HG02642 (cell line): ENCODE measurements at regions not wholly inside any gene's neighbourhood (a gene's known extent, or its start where the extent isn't known, plus 50 kb on each side); places are given as distances from the start of the nearest gene placed in this dataset.

Experiments
- ATAC-seq: cut with Tn5 transposase; IDR thresholded peaks from one replicate; pipeline ENCODE4 v1.9.1; 2021; ENCODE audit warnings: mild to moderate bottlenecking; ENCODE audit not compliant: unreplicated experiment, poor library complexity

GRCh38 chr15:69947394-69947793, 150.3 kb downstream of the TLE3 start:
- ATAC-seq = no peak

GRCh38 chr15:69949485-69949884, 148.2 kb downstream of the TLE3 start:
- no peak for ATAC-seq

DNA sequence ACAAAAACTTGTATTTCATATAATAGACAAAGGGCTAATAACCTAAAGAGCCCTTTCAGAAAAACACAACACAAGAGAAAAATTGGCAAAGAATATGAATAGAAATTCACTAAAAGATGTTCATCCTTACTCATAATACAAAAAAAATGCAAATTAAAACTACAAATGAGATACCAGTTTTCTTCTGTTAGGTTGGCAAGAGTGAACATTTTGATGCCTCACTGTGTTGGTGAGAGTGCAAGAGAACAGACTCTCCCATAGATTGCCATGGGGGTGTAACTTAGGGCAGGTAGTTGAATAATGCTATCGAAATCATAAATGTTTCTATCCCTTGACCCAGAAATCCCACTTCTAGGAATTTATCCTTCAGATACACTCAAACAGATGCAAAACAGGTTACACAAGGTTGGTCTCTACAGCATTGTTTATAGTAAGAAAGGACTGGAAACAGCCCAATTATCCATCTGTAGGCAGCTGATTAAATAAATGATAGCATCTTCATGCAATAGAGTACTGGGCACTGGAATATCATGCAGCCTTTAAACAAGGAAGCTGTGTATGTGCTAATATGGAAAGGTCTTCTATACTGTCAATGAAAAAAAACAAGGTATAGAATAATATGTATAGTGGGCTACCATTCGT, 146.3 kb downstream of the TLE3 start:
- ATAC-seq = no peak

- ATAC-seq = no peak
Observed at GRCh38 chr15:69951898-69952555, 145.7 kb downstream of the TLE3 start.

DNA sequence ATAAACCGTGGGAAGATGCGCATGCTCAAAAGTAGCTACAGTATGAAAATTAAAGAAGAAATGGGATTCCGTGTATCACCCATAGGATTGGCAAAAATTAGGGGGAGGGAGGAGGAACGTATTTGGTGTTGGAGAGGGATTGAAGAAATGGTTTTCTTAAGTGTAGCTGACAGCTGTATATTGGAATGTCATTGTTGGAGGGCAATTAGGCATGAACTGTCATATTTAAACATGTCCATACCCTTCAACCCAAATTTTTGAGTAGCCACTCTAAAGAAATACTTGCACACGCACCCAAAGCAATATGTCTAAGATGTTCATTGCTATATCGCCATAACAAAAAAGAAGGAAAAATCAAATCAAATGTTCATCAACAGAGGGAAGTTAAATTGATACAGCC, 144.7 kb downstream of the TLE3 start:
- ATAC-seq = no peak

DNA sequence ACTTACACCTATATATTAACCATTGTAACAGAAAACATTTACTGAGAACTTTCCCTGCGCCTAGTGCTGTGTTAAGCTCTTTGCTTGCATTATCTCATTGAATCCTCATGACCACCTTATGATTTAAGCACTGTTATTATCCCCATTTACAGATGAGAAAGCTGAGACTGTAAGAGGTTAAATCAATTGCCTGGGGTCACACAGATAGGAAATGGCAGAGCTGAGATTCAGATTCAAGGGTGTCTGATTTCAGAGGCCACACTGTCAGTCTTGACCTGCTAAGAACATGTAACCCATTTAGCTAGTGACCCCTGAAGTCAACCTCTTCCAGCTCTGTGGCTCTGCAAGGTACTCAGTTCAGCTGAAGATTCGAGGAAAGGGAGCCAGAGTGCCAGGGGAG, 143.9 kb downstream of the TLE3 start:
- no peak for ATAC-seq

DNA sequence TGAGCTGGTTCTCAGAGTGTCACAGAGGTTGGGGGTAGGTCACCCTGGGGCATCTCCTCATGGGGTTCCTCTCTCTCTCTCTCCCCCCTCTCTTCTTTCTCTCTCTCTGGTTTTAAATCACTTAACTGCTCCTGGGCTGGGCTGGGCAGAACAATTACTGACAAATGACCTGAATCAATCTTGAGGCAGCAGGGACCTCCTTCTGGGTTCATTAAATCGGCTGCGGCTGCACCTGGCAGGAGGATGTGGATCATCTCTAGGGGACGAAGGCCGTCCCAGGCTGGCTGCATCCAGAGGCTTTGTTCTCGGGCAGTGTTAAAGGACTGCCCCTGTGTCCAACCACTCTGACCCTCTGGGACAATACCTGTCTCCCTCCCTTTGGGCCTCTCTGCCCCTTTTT, 143.1 kb downstream of the TLE3 start:
- ATAC-seq = no peak

GRCh38 chr15:69955240-69955894, 142.3 kb downstream of the TLE3 start:
- ATAC-seq = no peak

DNA sequence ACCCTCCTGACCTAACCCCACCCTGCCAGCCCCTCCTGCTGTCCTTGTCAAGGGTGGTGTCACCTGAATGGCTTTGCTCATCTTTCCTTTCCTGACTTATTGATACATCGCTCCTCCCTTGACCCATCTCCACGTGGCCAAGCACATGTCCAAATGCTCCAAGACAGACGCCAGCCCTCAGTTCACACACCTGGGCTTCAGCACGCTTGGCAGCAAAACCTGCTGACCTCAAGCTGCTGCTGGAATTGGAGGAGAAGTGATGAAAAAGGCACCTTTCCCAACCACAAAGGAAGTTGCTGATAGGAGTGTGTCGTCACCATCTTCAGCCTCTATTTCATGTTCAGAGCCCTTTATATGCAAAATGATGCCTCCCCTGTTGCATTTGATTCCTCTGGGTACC, 141.3 kb downstream of the TLE3 start:
- ATAC-seq = no peak

DNA sequence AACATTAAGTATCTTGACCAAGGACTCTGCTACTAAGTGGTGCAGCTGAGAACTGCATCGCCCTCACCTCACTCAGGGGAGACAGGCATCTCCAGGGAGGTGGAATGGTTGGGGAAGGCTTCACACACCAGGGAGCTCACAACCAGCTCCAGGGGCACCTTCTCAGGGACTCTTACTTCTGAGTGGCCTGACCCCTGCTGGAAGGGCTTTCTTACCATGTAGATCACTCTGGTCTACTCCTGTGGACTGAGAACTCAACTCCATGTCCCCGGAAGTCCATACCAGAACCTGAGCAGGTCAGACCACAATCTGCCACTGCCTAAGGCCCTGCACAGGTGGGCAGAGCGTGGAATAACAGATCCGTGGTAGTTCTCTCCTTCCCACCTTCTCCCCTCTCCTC, 140.5 kb downstream of the TLE3 start:
- ATAC-seq = no peak

GRCh38 chr15:69958496-69959084, 139.1 kb downstream of the TLE3 start:
- no peak for ATAC-seq

GRCh38 chr15:69962561-69962960, 135.2 kb downstream of the TLE3 start:
- ATAC-seq = no peak

GRCh38 chr15:69963385-69963784, 134.3 kb downstream of the TLE3 start:
- ATAC-seq = no peak

DNA sequence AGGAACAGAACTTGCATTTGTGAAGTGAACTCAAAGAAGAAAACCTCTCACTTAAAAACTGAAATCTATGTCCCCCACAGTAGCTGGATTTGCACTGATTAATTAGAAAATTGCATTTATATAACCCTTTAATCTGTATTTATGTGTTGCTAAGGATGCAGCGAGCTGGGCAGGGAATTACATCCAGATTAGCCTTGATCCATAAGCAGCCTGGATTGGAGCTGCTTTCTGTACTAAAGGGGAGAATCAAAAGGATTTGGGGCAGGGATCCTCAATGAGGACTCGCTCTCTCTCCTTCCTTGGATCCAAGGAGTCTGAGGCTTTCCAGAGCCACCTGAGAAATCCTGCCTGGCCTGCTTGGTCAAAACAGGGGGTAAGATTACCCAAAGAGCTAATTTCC, 125.9 kb downstream of the TLE3 start:
- no peak for ATAC-seq

- ATAC-seq = no peak
Observed at GRCh38 chr15:69972436-69972835, 125.3 kb downstream of the TLE3 start.

- no peak for ATAC-seq
Observed at GRCh38 chr15:69973102-69973714, 124.5 kb downstream of the TLE3 start.

GRCh38 chr15:69973880-69974279, 123.8 kb downstream of the TLE3 start:
- no peak for ATAC-seq

GRCh38 chr15:69974321-69974720, 123.4 kb downstream of the TLE3 start:
- no peak for ATAC-seq

DNA sequence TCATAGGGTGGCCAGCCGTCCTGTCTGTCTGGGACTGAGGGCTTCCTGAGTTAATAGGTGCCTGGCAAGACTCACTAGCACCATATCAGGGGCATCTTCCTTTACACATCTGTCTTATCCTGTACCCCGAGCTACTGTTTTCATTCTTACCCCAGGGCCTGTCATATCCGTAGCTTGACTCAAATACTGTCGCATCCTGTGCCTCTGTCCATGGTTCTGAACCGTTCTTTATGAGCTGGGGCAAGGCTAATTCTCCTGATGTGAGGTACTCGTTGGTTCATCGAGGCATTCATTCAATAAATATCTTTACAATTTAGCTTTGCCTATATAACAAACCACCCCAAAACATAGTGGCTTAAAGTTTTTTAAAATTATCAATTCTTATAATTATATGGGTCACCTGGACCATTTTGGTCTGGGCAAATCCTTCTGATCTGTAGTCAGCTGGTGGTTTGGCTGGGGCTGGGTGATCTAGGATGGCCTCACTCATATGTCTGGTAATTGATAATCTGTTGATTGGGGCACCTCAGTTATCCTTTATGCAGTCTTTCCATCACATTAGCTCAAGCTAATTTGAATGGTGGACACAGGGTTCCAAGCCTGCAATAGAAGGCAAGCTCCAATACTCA, 121.2 kb downstream of the TLE3 start:
- ATAC-seq = no peak

GRCh38 chr15:69978603-69979002, 119.1 kb downstream of the TLE3 start:
- no peak for ATAC-seq

DNA sequence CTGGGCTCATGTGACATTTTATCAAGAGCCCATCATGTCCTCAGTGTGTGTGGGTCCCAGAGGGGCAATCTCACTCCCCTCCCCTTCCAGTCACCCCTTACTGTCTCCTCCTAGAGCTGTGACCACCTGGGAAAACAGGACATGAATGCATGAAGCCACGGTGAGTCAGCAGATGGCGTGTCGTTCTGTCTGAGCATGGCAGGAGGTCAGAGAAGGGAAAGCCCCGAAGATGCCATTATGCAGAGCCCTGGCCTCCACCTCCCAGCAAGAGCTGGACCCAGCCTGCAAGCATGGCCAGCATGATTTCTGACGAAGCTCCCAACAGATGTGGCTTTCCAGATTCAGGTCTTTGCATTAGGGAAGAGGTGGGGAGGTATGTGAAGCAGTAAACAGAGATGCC, 118.5 kb downstream of the TLE3 start:
- ATAC-seq = peak; percentile 57
